H1 (cell line): ENCODE measurements at regions not wholly inside any gene's neighbourhood (a gene's known extent, or its start where the extent isn't known, plus 50 kb on each side); places are given as distances from the start of the nearest gene placed in this dataset.

Source experiments
- CTCF ChIA-PET: fragments of 300-600 bp; sonication (Branson Sonifier 250); formaldehyde crosslinking; loops from one replicate; lab custom pipeline; 2021; ENCODE audit not compliant: partially characterized antibody; lab: Charles Lee
- POLR2A ChIA-PET: fragments of 300-600 bp; sonication (Branson Sonifier 250); formaldehyde crosslinking; loops from one replicate; lab custom pipeline; 2021; ENCODE audit warnings: inconsistent platforms; ENCODE audit not compliant: partially characterized antibody; lab: Charles Lee
- DNase-seq, 2 experiments: peaks; one replicate each; pipeline versions ENCODE4 v3.0.0 to v3.0.0-alpha.2; 2010 to 2022; ENCODE audit warnings: low spot score in 2 of 2, low read depth in 1 of 2, mixed read lengths in 1 of 2
- FAIRE-seq: peaks from 2 replicates; lab custom pipeline; 2011; peaks lifted over from hg19 to GRCh38; lab: Jason Lieb, UNC
- H2AFZ ChIP-seq: 2 replicates; pipeline ENCODE4 v1.8.1; 2012; ENCODE audit warnings: low read length, inconsistent platforms
- H2AK5ac ChIP-seq: 2 replicates; pipeline ENCODE4 v1.6.1; 2013; ENCODE audit warnings: low read depth, low read length
- H2BK120ac ChIP-seq: replicated peaks from 2 replicates; pipeline ENCODE3; 2013; ENCODE audit warnings: low read depth, low read length, inconsistent platforms
- H2BK12ac ChIP-seq: 2 replicates; pipeline ENCODE4 v1.6.1; 2013; ENCODE audit warnings: low read depth, low read length
- H2BK15ac ChIP-seq: 2 replicates; pipeline ENCODE4 v1.6.1; 2013; ENCODE audit warnings: low read length
- H2BK20ac ChIP-seq: 2 replicates; pipeline ENCODE4 v1.6.1; 2013; ENCODE audit warnings: low read length
- H2BK5ac ChIP-seq: 2 replicates; pipeline ENCODE4 v1.6.1; 2013; ENCODE audit warnings: low read depth, low read length
- H3K14ac ChIP-seq: 2 replicates; pipeline ENCODE4 v1.6.1; 2013; ENCODE audit warnings: inconsistent platforms; ENCODE audit not compliant: insufficient read length
- H3K18ac ChIP-seq: 2 replicates; pipeline ENCODE4 v1.6.1; 2013; ENCODE audit warnings: low read length; ENCODE audit errors: extremely low read depth
- H3K23ac ChIP-seq: 2 replicates; pipeline ENCODE4 v1.6.1; 2013; ENCODE audit warnings: inconsistent platforms; ENCODE audit not compliant: insufficient read length
- H3K23me2 ChIP-seq: 2 replicates; pipeline ENCODE4 v1.6.1; 2013; ENCODE audit warnings: low read depth, low read length
- H3K27ac ChIP-seq: 2 replicates; pipeline ENCODE4 v1.6.1; 2011; ENCODE audit warnings: low read depth, low read length, inconsistent platforms
- H3K27me3 ChIP-seq, 4 experiments: replicated peaks in 1 of 4; 1 replicate in 1 of 4; 2 replicates in 3 of 4; pipeline versions ENCODE4 v1.6.1 to v1.8.1; 2011 to 2013; ENCODE audit warnings: low read length in 3 of 4, mild to moderate bottlenecking in 3 of 4, inconsistent platforms in 2 of 4, mixed read lengths in 2 of 4, moderate library complexity in 1 of 4; ENCODE audit not compliant: control insufficient read depth in 3 of 4, insufficient read depth in 3 of 4; ENCODE audit errors: extremely low read depth in 1 of 4
- H3K36me3 ChIP-seq, 4 experiments: 2 replicates each; pipeline versions ENCODE4 v1.6.1 to v1.8.1; 2011 to 2013; ENCODE audit warnings: mild to moderate bottlenecking in 4 of 4, low read length in 3 of 4, moderate library complexity in 2 of 4, control low read depth in 1 of 4, inconsistent platforms in 1 of 4; ENCODE audit not compliant: insufficient read depth in 4 of 4, control insufficient read depth in 2 of 4
- H3K4ac ChIP-seq: replicated peaks from 2 replicates; pipeline ENCODE3; 2013; ENCODE audit warnings: low read length, low read depth, mixed read lengths, inconsistent platforms; ENCODE audit not compliant: insufficient read length
- H3K4me1 ChIP-seq, 4 experiments: replicated peaks in 1 of 4; 1 replicate in 1 of 4; 2 replicates in 3 of 4; pipeline versions ENCODE4 v1.6.1 to v1.8.1; 2011 to 2013; ENCODE audit warnings: low read length in 3 of 4, inconsistent platforms in 2 of 4, mixed read lengths in 1 of 4; ENCODE audit not compliant: insufficient read depth in 4 of 4, control insufficient read depth in 3 of 4
- H3K4me2 ChIP-seq, 2 experiments: 2 replicates each; pipeline versions ENCODE4 v1.6.1 to v1.8.1; 2011 to 2013; ENCODE audit warnings: low read depth in 2 of 2, low read length in 2 of 2, control low read depth in 1 of 2, inconsistent platforms in 1 of 2, mild to moderate bottlenecking in 1 of 2; ENCODE audit not compliant: insufficient read depth in 1 of 2
- H3K4me3 ChIP-seq, 4 experiments: fragments of 200-600, 300-600 bp in 1 of 4; sonication (generic), shearing (Covaris generic), sonication (Bioruptor Twin) in 1 of 4; 2 replicates each; pipeline versions ENCODE4 v1.5.1 to v1.8.1; 2011 to 2016; ENCODE audit warnings: low read length in 4 of 4, low read depth in 3 of 4, control low read depth in 2 of 4, inconsistent platforms in 2 of 4, mild to moderate bottlenecking in 2 of 4, mixed read lengths in 1 of 4, moderate library complexity in 1 of 4; ENCODE audit not compliant: insufficient read depth in 2 of 4; ENCODE audit errors: extremely low read depth in 1 of 4
- H3K56ac ChIP-seq: replicated peaks from 2 replicates; pipeline ENCODE3; 2013; ENCODE audit warnings: low read depth, mild to moderate bottlenecking, mixed read lengths, low read length, inconsistent platforms; ENCODE audit not compliant: insufficient read length
- H3K79me1 ChIP-seq: 2 replicates; pipeline ENCODE4 v1.6.1; 2013; ENCODE audit warnings: low read depth, low read length, control low read depth
- H3K79me2 ChIP-seq, 2 experiments: 2 replicates each; pipeline versions ENCODE4 v1.6.1 to v1.8.1; 2012 to 2013; ENCODE audit warnings: low read length in 2 of 2, mild to moderate bottlenecking in 2 of 2, inconsistent platforms in 1 of 2; ENCODE audit not compliant: insufficient read depth in 2 of 2, control insufficient read depth in 1 of 2
- H3K9ac ChIP-seq, 4 experiments: replicated peaks in 1 of 4; 1 replicate in 1 of 4; 2 replicates in 3 of 4; pipeline versions ENCODE4 v1.6.1 to v1.8.1; 2011 to 2013; ENCODE audit warnings: low read depth in 3 of 4, low read length in 3 of 4, control low read depth in 2 of 4, mild to moderate bottlenecking in 2 of 4, moderate library complexity in 2 of 4, inconsistent platforms in 1 of 4; ENCODE audit errors: extremely low read depth in 1 of 4
- H3K9me3 ChIP-seq, 2 experiments: 2 replicates each; pipeline versions ENCODE4 v1.6.1 to v1.8.1; 2012 to 2013; ENCODE audit warnings: mild to moderate bottlenecking in 2 of 2, moderate library complexity in 2 of 2, control low read depth in 1 of 2, inconsistent platforms in 1 of 2, low read depth in 1 of 2, low read length in 1 of 2, mixed read lengths in 1 of 2; ENCODE audit not compliant: insufficient read depth in 2 of 2
- H4K20me1 ChIP-seq, 2 experiments: replicated peaks in 1 of 2; 2 replicates each; pipeline versions ENCODE3 to v1.8.1; 2011 to 2013; ENCODE audit warnings: inconsistent platforms in 2 of 2, low read length in 2 of 2, mild to moderate bottlenecking in 1 of 2; ENCODE audit not compliant: insufficient read depth in 2 of 2, control insufficient read depth in 1 of 2
- H4K5ac ChIP-seq: 2 replicates; pipeline ENCODE4 v1.6.1; 2013; ENCODE audit warnings: low read length, low read depth, mixed read lengths, inconsistent platforms; ENCODE audit not compliant: insufficient read length
- H4K8ac ChIP-seq: 2 replicates; pipeline ENCODE4 v1.8.0; 2013; ENCODE audit warnings: mild to moderate bottlenecking, moderate library complexity, low read length, inconsistent platforms; ENCODE audit not compliant: insufficient read depth; ENCODE audit errors: extremely low read depth
- H4K91ac ChIP-seq: replicated peaks from 2 replicates; pipeline ENCODE3; 2013; ENCODE audit warnings: low read length, mixed read lengths, inconsistent platforms; ENCODE audit not compliant: insufficient read length
- CBX8 ChIP-seq: fragments of 300-800, 300-1000 bp; sonication (generic); IDR thresholded peaks from 2 replicates; pipeline ENCODE4 v1.7.1; 2016; ENCODE audit warnings: low read depth, low read length, borderline replicate concordance
- WGBS, 2 experiments: shearing (Covaris generic) in 1 of 2; methylation state at CpG; one replicate each; pipeline versions ENCODE4 v1.1.6 to v1.1.7; 2013 to 2015; ENCODE audit warnings: low lambda C conversion rate in 2 of 2, mixed read lengths in 2 of 2, inconsistent platforms in 1 of 2, low coverage in 1 of 2, missing lambda C conversion rate in 1 of 2; ENCODE audit not compliant: insufficient replicate concordance in 2 of 2, insufficient coverage in 1 of 2, insufficient read length in 1 of 2; ENCODE audit errors: extremely low coverage in 1 of 2, missing lambda C conversion rate in 1 of 2; 5-methylcytosine and 5-hydroxymethylcytosine counted together
- TF ChIP-seq, protein P1 (sequence below): IDR thresholded peaks from 2 replicates; pipeline ENCODE4 v1.6.1; 2012; ENCODE audit warnings: low read length, inconsistent platforms

DNA sequence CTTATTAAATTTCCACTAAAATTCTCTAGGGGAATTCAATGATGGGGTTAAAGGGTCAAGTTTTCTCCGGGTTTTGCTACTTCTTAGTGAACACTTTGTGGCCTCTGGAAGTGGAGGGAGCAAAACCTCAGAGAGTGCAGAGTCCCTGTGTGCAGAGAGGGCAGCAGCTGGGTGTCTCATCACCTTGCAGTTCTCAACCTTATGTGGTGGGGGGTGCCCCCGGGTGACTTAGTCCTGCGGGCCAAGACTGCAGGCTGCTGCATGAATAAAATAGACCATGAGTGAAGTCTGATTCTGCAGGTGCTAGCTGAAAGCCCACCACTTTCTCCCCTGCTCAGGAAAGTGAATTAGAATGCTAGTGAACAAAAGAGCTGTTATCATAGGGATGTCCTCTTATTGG is 191.6 kb downstream of the DLEU7 start:
- H2BK5ac ChIP-seq, result no peak overlapping the region
- H3K4me3 ChIP-seq, result no peak overlapping the region
- no peak overlapping the region for H3K56ac ChIP-seq
- no peak overlapping the region for H3K14ac ChIP-seq
- H3K27me3 ChIP-seq, result peaks cover 0 to 1% (median 0%) of the 10 kb centered on the region in 4 experiments; a peak in 1 of 7 replicates
- no peak overlapping the region for H3K9ac ChIP-seq
- H3K9me3 ChIP-seq, result no peaks in the 10 kb centered on the region
- 94% methylated on average over 3 of the region's 3 CpGs; no CpG with 5 or more reads in 1 of the 2 experiments for WGBS, 2 experiments
- H4K20me1 ChIP-seq, result no peaks in the 10 kb centered on the region
- H2BK15ac ChIP-seq, result no peak overlapping the region
- no peak overlapping the region for H2BK120ac ChIP-seq
- ChIA-PET POLR2A (interaction anchor here (1.2 to 1.3 kb wide), 2 partner anchors 10 to 11 kb away, joined by 3 read pairs; no protein-coding TSS in a partner anchor), CTCF (interaction anchor here (1.3 kb wide), 1 partner anchor 67 kb away, joined by 3 read pairs; no protein-coding TSS in a partner anchor)
- DNase-seq (no peak), FAIRE-seq (no peak)
- no peak overlapping the region for H4K91ac ChIP-seq
- H3K4ac ChIP-seq, result no peak overlapping the region
- no peaks in the 10 kb centered on the region for H3K36me3 ChIP-seq
- H3K4me2 ChIP-seq, result no peak overlapping the region
- TF ChIP-seq, protein P1, sequence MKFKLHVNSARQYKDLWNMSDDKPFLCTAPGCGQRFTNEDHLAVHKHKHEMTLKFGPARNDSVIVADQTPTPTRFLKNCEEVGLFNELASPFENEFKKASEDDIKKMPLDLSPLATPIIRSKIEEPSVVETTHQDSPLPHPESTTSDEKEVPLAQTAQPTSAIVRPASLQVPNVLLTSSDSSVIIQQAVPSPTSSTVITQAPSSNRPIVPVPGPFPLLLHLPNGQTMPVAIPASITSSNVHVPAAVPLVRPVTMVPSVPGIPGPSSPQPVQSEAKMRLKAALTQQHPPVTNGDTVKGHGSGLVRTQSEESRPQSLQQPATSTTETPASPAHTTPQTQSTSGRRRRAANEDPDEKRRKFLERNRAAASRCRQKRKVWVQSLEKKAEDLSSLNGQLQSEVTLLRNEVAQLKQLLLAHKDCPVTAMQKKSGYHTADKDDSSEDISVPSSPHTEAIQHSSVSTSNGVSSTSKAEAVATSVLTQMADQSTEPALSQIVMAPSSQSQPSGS, result no peak
- TF ChIP-seq CBX8, result no peak
- no peaks in the 10 kb centered on the region for H3K23me2 ChIP-seq
- H4K8ac ChIP-seq, result no peak overlapping the region
- H3K79me2 ChIP-seq, result no peaks in the 10 kb centered on the region
- H2BK12ac ChIP-seq, result no peak overlapping the region
- H3K18ac ChIP-seq, result no peak overlapping the region
- H4K5ac ChIP-seq, result no peak overlapping the region
- no peak overlapping the region for H3K27ac ChIP-seq
- no peaks in the 10 kb centered on the region for H3K79me1 ChIP-seq
- no peaks in the 10 kb centered on the region for H3K4me1 ChIP-seq
- no peak overlapping the region for H2BK20ac ChIP-seq
- H2AK5ac ChIP-seq, result no peak overlapping the region
- no peak overlapping the region for H3K23ac ChIP-seq
- H2AFZ ChIP-seq, result no peak overlapping the region
